ENCODE measurements at regions not wholly inside any gene's neighbourhood (a gene's known extent, or its start where the extent isn't known, plus 50 kb on each side); places are given as distances from the start of the nearest gene placed in this dataset.
"Not testable (repeated sequence)": the region's sequence is repeated elsewhere in the genome, so short reads cannot be mapped to it uniquely, and the experiment has no call there.

DNA sequence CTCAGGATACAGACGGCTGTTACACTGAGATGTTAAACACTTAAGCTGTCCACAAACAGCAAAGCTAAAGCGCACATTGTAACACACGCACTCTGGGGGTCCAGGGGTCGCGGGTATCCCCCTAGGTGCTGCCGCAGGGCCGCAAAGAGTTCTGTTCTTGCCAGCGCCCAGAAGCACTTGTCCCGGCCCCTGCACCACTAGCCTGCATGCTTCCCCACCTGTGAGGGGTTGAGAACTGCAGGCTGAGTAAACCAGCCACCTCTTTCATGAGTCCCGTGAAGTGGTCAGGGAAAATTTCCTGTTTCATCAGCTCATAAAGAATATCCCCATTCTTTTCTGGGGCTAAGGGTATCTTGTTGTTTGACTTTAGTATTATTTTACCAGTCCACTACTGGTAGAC is 154.4 kb upstream of the FBXL17 start:
- no peak for DNase-seq
- Histone ChIP-seq H3K4me3 (ENCODE audit: low read length in 2 of 2) (no peak overlapping the region), H3K36me3 (ENCODE audit: control insufficient read depth in 1 of 2, insufficient read depth in 2 of 2, low read length in 1 of 2) (no peaks in the 10 kb centered on the region), H3K27me3 (ENCODE audit: control insufficient read depth in 1 of 2, insufficient read depth in 2 of 2, low read length in 1 of 2) (no peaks in the 10 kb centered on the region), H3K4me1 (ENCODE audit: control insufficient read depth in 1 of 2, insufficient read depth in 2 of 2, low read length in 2 of 2) (no peaks in the 10 kb centered on the region), H3K27ac (ENCODE audit: low read depth in 1 of 2, low read length in 2 of 2) (no peak overlapping the region), H3K9me3 (ENCODE audit: control insufficient read depth, low read length) (no peaks in the 10 kb centered on the region)
- intact Hi-C loops (cut with DNase I), result no loop called here
- no peak for ATAC-seq (ENCODE audit: low FRiP score)
- WGBS, 2 donors, result 92 to 95% methylated on average over 10 of the region's 10 CpGs

DNA sequence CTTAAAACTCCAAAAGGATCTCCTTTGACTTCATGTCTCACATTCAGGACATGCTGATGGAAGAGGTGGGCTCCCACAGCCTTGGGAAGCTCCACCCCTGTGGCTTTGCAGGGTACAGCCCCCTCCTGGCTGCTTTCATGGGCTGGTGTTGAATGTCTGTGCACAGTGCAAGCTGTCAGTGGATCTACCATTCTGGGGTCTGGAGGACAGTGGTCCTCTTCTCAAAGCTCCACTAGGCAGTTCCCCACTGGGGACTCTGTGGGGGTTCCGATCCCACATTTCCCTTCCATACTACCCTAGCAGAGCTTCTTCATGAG is 150.2 kb upstream of the FBXL17 start:
- 97 to 100% methylated on average over 1 of the region's 1 CpG for WGBS, 2 donors
- H3K9me3 ChIP-seq (ENCODE audit: control insufficient read depth, low read length); H3K4me1 ChIP-seq (ENCODE audit: control insufficient read depth in 1 of 2, insufficient read depth in 2 of 2, low read length in 2 of 2); DNase-seq; intact Hi-C loops (cut with DNase I); ATAC-seq (ENCODE audit: low FRiP score); H3K4me3 ChIP-seq (ENCODE audit: low read length in 2 of 2); H3K27me3 ChIP-seq (ENCODE audit: control insufficient read depth in 1 of 2, insufficient read depth in 2 of 2, low read length in 1 of 2); H3K27ac ChIP-seq (ENCODE audit: low read depth in 1 of 2, low read length in 2 of 2); H3K36me3 ChIP-seq (ENCODE audit: control insufficient read depth in 1 of 2, insufficient read depth in 2 of 2, low read length in 1 of 2): not testable (repeated sequence)

DNA sequence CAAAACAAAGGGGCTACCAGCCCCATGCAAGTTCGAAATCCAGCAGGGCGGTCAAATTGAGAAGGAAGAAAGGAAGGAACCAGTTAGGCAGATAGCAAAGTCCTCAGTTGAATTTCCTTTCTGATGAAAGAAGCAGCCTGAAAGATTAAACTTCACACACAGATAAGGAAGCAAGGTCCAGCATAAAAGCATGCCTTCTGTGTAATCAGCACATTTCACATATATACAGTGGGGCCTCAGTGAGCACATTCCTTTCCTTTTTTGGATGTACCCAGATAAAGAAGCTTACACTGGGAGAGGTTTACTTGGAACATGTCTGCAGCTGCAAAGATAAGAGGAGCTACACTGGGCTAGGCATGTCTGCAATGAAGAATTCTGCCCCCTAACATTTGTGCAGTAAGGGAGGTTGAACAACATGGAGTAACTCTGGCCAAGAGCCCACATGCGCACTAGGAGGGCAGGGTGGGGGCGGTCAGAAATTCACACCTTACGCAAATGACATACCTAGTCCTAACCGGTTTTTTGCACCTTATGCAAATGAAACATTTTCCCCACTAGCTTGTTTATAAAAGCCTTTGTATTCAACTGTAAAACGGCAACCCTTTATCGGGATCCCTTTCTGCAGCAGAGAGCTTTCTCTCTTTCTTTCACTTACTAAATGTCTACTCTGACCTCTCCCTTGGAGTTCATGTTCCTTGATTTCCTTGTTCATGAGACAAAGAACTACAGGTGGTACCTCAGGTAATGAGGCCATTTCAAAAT is 149.7 kb upstream of the FBXL17 start:
- WGBS, 2 donors, result 68 to 71% methylated on average over 8 of the region's 8 CpGs
- ATAC-seq (ENCODE audit: low FRiP score) (no peak), DNase-seq (no peak)
- Histone ChIP-seq H3K4me1 (ENCODE audit: control insufficient read depth in 1 of 2, insufficient read depth in 2 of 2, low read length in 2 of 2) (no peaks in the 10 kb centered on the region), H3K27me3 (ENCODE audit: control insufficient read depth in 1 of 2, insufficient read depth in 2 of 2, low read length in 1 of 2) (no peaks in the 10 kb centered on the region), H3K27ac (ENCODE audit: low read depth in 1 of 2, low read length in 2 of 2) (no peak overlapping the region), H3K4me3 (ENCODE audit: low read length in 2 of 2) (no peak overlapping the region), H3K36me3 (ENCODE audit: control insufficient read depth in 1 of 2, insufficient read depth in 2 of 2, low read length in 1 of 2) (no peaks in the 10 kb centered on the region), H3K9me3 (ENCODE audit: control insufficient read depth, low read length) (no peaks in the 10 kb centered on the region)
- intact Hi-C loops (cut with DNase I), result no loop called here

DNA sequence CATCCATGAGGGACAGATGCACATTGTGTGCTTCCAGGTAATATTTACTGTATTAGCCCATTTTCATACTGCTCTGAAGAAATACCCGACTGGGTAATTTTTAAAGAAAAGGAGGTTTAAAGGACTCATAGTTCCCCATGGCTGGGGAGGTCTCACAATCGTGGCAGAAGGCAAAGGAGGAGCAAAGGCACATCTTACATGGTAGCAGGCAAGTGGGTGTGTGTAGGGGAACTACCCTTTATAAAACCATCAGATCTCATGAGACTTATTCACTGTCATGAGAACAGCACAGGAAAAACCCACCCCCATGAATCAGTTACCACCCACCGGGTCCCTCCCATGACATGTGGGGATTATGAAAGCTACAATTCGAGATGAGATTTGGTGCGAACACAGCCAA is 148.8 kb upstream of the FBXL17 start:
- Histone ChIP-seq H3K4me1 (ENCODE audit: control insufficient read depth in 1 of 2, insufficient read depth in 2 of 2, low read length in 2 of 2) (no peaks in the 10 kb centered on the region), H3K9me3 (ENCODE audit: control insufficient read depth, low read length) (no peaks in the 10 kb centered on the region), H3K27ac (ENCODE audit: low read depth in 1 of 2, low read length in 2 of 2) (no peak overlapping the region), H3K4me3 (ENCODE audit: low read length in 2 of 2) (no peak overlapping the region), H3K27me3 (ENCODE audit: control insufficient read depth in 1 of 2, insufficient read depth in 2 of 2, low read length in 1 of 2) (no peaks in the 10 kb centered on the region), H3K36me3 (ENCODE audit: control insufficient read depth in 1 of 2, insufficient read depth in 2 of 2, low read length in 1 of 2) (no peaks in the 10 kb centered on the region)
- ATAC-seq (ENCODE audit: low FRiP score), result no peak
- 97 to 98% methylated on average over 5 of the region's 5 CpGs for WGBS, 2 donors
- DNase-seq, result no peak
- intact Hi-C loops (cut with DNase I), result no loop called here

DNA sequence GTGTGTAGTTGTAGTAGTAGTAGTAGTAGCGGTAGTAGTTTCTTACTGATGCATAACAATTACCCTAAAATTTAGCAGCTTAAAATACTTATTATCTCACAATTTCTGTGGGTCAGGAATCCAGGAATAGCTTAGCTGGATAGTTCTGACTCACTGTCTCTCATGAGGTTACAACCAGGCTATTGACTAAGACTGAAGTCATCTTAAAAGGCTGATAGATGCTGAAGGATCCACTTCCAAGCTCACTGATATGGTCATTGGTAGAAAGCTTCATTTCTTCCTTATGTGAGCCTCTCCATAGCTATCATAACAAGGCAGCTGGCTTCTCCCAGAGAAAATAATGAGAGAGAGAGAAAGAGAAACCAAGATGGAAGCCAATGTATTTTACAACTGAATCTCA is 147.5 kb upstream of the FBXL17 start:
- no peaks in the 10 kb centered on the region for H3K9me3 ChIP-seq (ENCODE audit: control insufficient read depth, low read length)
- H3K4me1 ChIP-seq (ENCODE audit: control insufficient read depth in 1 of 2, insufficient read depth in 2 of 2, low read length in 2 of 2), result no peaks in the 10 kb centered on the region
- ATAC-seq (ENCODE audit: low FRiP score), result no peak
- 0% methylated on average over 1 of the region's 1 CpG for WGBS, 2 donors
- H3K4me3 ChIP-seq (ENCODE audit: low read length in 2 of 2), result no peak overlapping the region
- no peaks in the 10 kb centered on the region for H3K27me3 ChIP-seq (ENCODE audit: control insufficient read depth in 1 of 2, insufficient read depth in 2 of 2, low read length in 1 of 2)
- no peak for DNase-seq
- H3K27ac ChIP-seq (ENCODE audit: low read depth in 1 of 2, low read length in 2 of 2), result no peak overlapping the region
- no peaks in the 10 kb centered on the region for H3K36me3 ChIP-seq (ENCODE audit: control insufficient read depth in 1 of 2, insufficient read depth in 2 of 2, low read length in 1 of 2)
- intact Hi-C loops (cut with DNase I), result no loop called here

DNA sequence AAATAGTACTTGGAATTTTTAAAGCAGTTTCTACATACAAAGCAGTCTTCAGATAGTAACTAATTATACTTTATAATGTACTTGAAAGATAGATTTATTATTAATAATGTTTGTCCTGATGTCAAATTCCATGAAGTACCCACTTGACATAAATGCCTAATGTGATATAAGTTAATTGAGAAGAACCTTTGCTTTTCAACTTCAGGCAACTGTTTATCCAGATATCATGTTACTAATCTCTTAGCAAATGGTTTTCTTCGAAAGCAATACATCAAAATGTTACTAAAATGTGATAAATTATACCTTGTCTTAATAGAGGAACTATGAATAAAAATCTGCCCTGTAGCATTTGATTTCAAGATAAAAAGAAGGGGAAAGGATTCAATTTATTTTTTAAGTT is 146.8 kb upstream of the FBXL17 start:
- 48% methylated on average over 1 of the region's 1 CpG for WGBS, 2 donors
- ATAC-seq (ENCODE audit: low FRiP score), result no peak
- intact Hi-C loops (cut with DNase I), result no loop called here

DNA sequence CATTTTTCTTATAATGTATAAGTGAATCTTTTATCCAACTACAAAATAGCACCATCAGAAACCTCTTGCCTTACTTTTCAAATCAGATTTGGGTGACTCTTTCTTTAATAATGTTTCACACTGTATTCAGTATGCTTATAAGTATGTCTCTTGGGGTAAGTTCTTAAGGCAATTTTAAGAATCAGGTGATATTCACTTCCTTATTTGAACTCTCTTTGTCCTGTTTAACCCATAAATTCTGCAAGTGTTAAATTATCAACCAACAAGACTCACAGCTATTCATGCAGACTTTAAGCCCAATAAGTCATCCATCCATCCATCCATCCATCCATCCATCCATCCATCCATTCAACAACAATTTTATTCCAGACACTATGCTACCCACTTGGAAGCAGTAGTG is 142.7 kb upstream of the FBXL17 start:
- H3K27me3 ChIP-seq (ENCODE audit: control insufficient read depth in 1 of 2, insufficient read depth in 2 of 2, low read length in 1 of 2), result peaks cover 0 to 2% of the 10 kb centered on the region in 2 donors
- no peaks in the 10 kb centered on the region for H3K9me3 ChIP-seq (ENCODE audit: control insufficient read depth, low read length)
- no peaks in the 10 kb centered on the region for H3K36me3 ChIP-seq (ENCODE audit: control insufficient read depth in 1 of 2, insufficient read depth in 2 of 2, low read length in 1 of 2)
- no peaks in the 10 kb centered on the region for H3K4me1 ChIP-seq (ENCODE audit: control insufficient read depth in 1 of 2, insufficient read depth in 2 of 2, low read length in 2 of 2)
- intact Hi-C loops (cut with DNase I), result no loop called here
- H3K4me3 ChIP-seq (ENCODE audit: low read length in 2 of 2), result no peak overlapping the region
- no peak for DNase-seq
- H3K27ac ChIP-seq (ENCODE audit: low read depth in 1 of 2, low read length in 2 of 2), result no peak overlapping the region
- no peak for ATAC-seq (ENCODE audit: low FRiP score)

More for the DNA sequence above, 146.8 kb upstream of the FBXL17 start:
- DNase-seq, result no peak
- H3K9me3 ChIP-seq (ENCODE audit: control insufficient read depth, low read length), result no peaks in the 10 kb centered on the region
- no peak overlapping the region for H3K4me3 ChIP-seq (ENCODE audit: low read length in 2 of 2)
- no peaks in the 10 kb centered on the region for H3K27me3 ChIP-seq (ENCODE audit: control insufficient read depth in 1 of 2, insufficient read depth in 2 of 2, low read length in 1 of 2)
- H3K27ac ChIP-seq (ENCODE audit: low read depth in 1 of 2, low read length in 2 of 2), result no peak overlapping the region
- H3K36me3 ChIP-seq (ENCODE audit: control insufficient read depth in 1 of 2, insufficient read depth in 2 of 2, low read length in 1 of 2), result no peaks in the 10 kb centered on the region
- H3K4me1 ChIP-seq (ENCODE audit: control insufficient read depth in 1 of 2, insufficient read depth in 2 of 2, low read length in 2 of 2), result no peaks in the 10 kb centered on the region

DNA sequence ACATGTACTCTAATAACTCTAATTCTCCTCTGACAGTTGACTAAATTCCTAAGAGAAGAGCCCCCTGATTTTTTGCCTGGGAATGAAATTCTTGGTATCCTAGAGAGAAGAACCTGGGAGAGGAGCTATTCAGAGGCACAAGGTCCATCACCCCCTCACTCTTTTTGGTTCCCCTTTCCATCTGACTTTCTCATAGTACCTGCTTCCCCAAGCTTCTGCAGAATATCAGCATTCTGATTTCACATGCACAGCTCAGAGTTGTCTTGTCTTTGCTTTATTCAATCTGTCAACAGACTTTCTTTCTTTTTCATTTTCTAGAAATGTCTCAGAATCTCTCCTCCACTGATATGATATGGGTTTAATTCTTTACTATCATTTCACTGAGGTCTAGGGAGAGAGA is 141.5 kb upstream of the FBXL17 start:
- Histone ChIP-seq H3K4me1 (ENCODE audit: control insufficient read depth in 1 of 2, insufficient read depth in 2 of 2, low read length in 2 of 2) (no peaks in the 10 kb centered on the region), H3K4me3 (ENCODE audit: low read length in 2 of 2) (no peak overlapping the region), H3K27me3 (ENCODE audit: control insufficient read depth in 1 of 2, insufficient read depth in 2 of 2, low read length in 1 of 2) (peaks cover 0 to 2% of the 10 kb centered on the region in 2 donors), H3K27ac (ENCODE audit: low read depth in 1 of 2, low read length in 2 of 2) (no peak overlapping the region), H3K9me3 (ENCODE audit: control insufficient read depth, low read length) (no peaks in the 10 kb centered on the region), H3K36me3 (ENCODE audit: control insufficient read depth in 1 of 2, insufficient read depth in 2 of 2, low read length in 1 of 2) (no peaks in the 10 kb centered on the region)
- no peak for ATAC-seq (ENCODE audit: low FRiP score)
- DNase-seq, result no peak
- intact Hi-C loops (cut with DNase I), result no loop called here

DNA sequence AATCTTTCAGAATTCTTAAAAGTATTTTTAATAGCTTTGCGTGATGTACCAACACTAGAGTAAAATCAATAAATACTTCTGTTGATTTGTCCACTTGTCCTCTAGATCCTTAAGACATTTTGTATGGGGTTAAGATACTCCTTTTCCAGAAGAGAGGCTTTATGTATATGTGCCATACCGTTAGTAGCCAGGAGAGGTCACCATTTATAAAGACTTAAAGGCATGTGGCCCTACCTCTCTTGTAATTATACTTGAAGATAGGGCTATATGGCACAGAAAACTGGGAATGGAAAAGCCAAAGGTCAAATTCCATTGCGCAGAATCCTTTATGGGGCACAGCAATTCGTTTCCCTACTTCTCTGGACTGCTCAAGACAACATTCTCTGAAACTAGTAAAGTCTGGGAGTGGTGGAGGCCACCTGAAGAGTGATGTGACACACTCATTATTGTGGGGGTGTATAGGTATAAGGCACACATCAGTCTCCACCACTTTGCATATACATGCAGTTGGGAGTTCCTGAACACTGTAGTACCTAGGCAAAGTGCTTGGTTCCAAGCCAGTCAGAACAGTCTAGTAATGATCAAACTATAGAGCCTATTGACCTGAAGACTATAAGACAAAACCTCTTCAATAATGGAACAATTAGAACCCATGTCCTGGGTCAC is 140.1 kb upstream of the FBXL17 start:
- ATAC-seq (ENCODE audit: low FRiP score) (peak; percentile 72), DNase-seq (no peak)
- Histone ChIP-seq H3K27me3 (ENCODE audit: control insufficient read depth in 1 of 2, insufficient read depth in 2 of 2, low read length in 1 of 2) (peaks cover 0 to 2% of the 10 kb centered on the region in 2 donors), H3K4me3 (ENCODE audit: low read length in 2 of 2) (no peak overlapping the region), H3K4me1 (ENCODE audit: control insufficient read depth in 1 of 2, insufficient read depth in 2 of 2, low read length in 2 of 2) (no peaks in the 10 kb centered on the region), H3K36me3 (ENCODE audit: control insufficient read depth in 1 of 2, insufficient read depth in 2 of 2, low read length in 1 of 2) (no peaks in the 10 kb centered on the region), H3K27ac (ENCODE audit: low read depth in 1 of 2, low read length in 2 of 2) (no peak overlapping the region), H3K9me3 (ENCODE audit: control insufficient read depth, low read length) (no peaks in the 10 kb centered on the region)
- 28 to 32% methylated on average over 4 of the region's 4 CpGs for WGBS, 2 donors
- intact Hi-C loops (cut with DNase I), result no loop called here
